ENCODE measurements at regions not wholly inside any gene's neighbourhood (a gene's known extent, or its start where the extent isn't known, plus 50 kb on each side); places are given as distances from the start of the nearest gene placed in this dataset.

- WGBS, 2 donors, result 79 to 95% methylated on average over 2 of the region's 2 CpGs
- H3K4me3 ChIP-seq, result no peak overlapping the region
- H3K4me1 ChIP-seq, result no peaks in the 10 kb centered on the region
- no peaks in the 10 kb centered on the region for H3K9me3 ChIP-seq
- TF ChIP-seq POLR2AphosphoS5 (IDR thresholded peaks at IDR 0.05) (no peak), CTCF (IDR thresholded peaks at IDR 0.05) (no peak), EP300 (IDR thresholded peaks at IDR 0.05) (no peak), POLR2A (IDR thresholded peaks at IDR 0.05) (no peak)
- no peaks in the 10 kb centered on the region for H3K27me3 ChIP-seq
- no peaks in the 10 kb centered on the region for H3K36me3 ChIP-seq
- no peak for DNase-seq
- H3K27ac ChIP-seq, result no peak overlapping the region
- ATAC-seq (ENCODE audit: low FRiP score in 2 of 2), result no peak
These were observed 195.4 kb upstream of the LARGE1 start for GRCh38 chr22:34115722-34116121.

DNA sequence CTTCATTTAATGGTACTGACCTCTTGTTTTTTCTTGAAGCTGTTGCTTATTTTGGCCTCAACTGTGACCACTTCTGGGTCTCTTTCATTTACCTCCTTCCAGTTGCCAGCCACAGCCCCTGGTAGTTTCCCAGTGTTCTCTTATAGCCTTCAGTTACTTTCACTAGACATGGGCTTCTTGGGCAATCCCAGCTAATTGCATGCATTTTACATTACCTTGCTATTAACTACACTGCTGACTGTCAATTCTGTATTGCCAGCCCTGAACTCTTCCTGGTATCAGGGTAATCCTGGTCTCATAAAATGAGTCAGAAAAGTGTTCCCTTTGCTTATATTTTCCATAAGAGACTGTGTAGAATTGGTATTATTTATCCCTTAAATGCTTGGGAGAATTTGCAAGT lies 195.8 kb upstream of the LARGE1 start:
- H3K4me3 ChIP-seq, result no peak overlapping the region
- no peaks in the 10 kb centered on the region for H3K4me1 ChIP-seq
- no peak for DNase-seq
- no peak overlapping the region for H3K27ac ChIP-seq
- no peaks in the 10 kb centered on the region for H3K9me3 ChIP-seq
- TF ChIP-seq POLR2AphosphoS5 (IDR thresholded peaks at IDR 0.05), result no peak
- no peak for TF ChIP-seq EP300 (IDR thresholded peaks at IDR 0.05)
- TF ChIP-seq POLR2A (IDR thresholded peaks at IDR 0.05), result no peak
- no peak for TF ChIP-seq CTCF (IDR thresholded peaks at IDR 0.05)
- no peaks in the 10 kb centered on the region for H3K27me3 ChIP-seq
- no peak for ATAC-seq (ENCODE audit: low FRiP score in 2 of 2)
- H3K36me3 ChIP-seq, result no peaks in the 10 kb centered on the region

- no peak for ATAC-seq (ENCODE audit: low FRiP score in 2 of 2)
- Histone ChIP-seq H3K4me3 (no peak overlapping the region), H3K27me3 (no peaks in the 10 kb centered on the region), H3K36me3 (no peaks in the 10 kb centered on the region), H3K4me1 (no peaks in the 10 kb centered on the region), H3K27ac (no peak overlapping the region), H3K9me3 (no peaks in the 10 kb centered on the region)
- TF ChIP-seq POLR2AphosphoS5 (IDR thresholded peaks at IDR 0.05), result no peak
- TF ChIP-seq POLR2A (IDR thresholded peaks at IDR 0.05), result no peak
- no peak for TF ChIP-seq CTCF (IDR thresholded peaks at IDR 0.05)
- 71 to 83% methylated on average over 1 of the region's 1 CpG for WGBS, 2 donors
- DNase-seq, result no peak
These were observed 201.8 kb upstream of the LARGE1 start for GRCh38 chr22:34122042-34122441.

- Histone ChIP-seq H3K4me3 (no peak overlapping the region), H3K36me3 (no peaks in the 10 kb centered on the region), H3K4me1 (no peaks in the 10 kb centered on the region), H3K27ac (no peak overlapping the region), H3K27me3 (no peaks in the 10 kb centered on the region), H3K9me3 (no peaks in the 10 kb centered on the region)
- 79 to 84% methylated on average over 4 of the region's 4 CpGs for WGBS, 2 donors
- ATAC-seq (ENCODE audit: low FRiP score in 2 of 2), result no peak
- TF ChIP-seq POLR2AphosphoS5 (IDR thresholded peaks at IDR 0.05) (no peak), CTCF (IDR thresholded peaks at IDR 0.05) (no peak), POLR2A (IDR thresholded peaks at IDR 0.05) (no peak), EP300 (IDR thresholded peaks at IDR 0.05) (no peak)
- no peak for DNase-seq
These were observed 209.6 kb upstream of the LARGE1 start for GRCh38 chr22:34129691-34130486.

DNA sequence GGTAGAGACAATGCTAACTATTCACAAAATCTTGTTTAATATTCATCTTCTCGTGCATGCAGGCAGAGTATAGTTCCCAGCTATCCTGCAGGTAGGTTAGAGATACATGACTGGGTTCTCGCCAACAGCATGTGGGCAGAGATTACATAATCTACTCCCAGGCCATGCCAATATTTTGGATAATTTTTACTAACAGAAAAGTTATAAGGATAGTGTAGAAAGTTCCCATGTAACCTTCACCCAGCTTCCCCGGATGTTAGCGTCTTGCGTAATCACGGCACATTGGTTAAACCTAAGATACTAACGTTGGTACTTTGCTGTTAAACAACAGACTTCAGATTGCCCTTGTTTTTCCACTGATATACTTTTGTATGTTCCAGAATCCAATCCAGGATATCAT lies 215.5 kb upstream of the LARGE1 start:
- Histone ChIP-seq H3K9me3 (no peaks in the 10 kb centered on the region), H3K4me1 (no peaks in the 10 kb centered on the region), H3K4me3 (no peak overlapping the region), H3K27me3 (no peaks in the 10 kb centered on the region), H3K36me3 (no peaks in the 10 kb centered on the region), H3K27ac (no peak overlapping the region)
- ATAC-seq (ENCODE audit: low FRiP score in 2 of 2), result no peak
- DNase-seq, result no peak
- TF ChIP-seq CTCF (IDR thresholded peaks at IDR 0.05) (no peak), EP300 (IDR thresholded peaks at IDR 0.05) (no peak), POLR2A (IDR thresholded peaks at IDR 0.05) (no peak), POLR2AphosphoS5 (IDR thresholded peaks at IDR 0.05) (no peak)
- WGBS, 2 donors, result 81 to 84% methylated on average over 7 of the region's 7 CpGs

Data from upper lobe of left lung (tissue), 6 donors.